OCI-LY3 (cell line): ENCODE measurements at regions not wholly inside any gene's neighbourhood (a gene's known extent, or its start where the extent isn't known, plus 50 kb on each side); places are given as distances from the start of the nearest gene placed in this dataset.

Source experiments
- H2AFZ ChIP-seq: fragments of 200-600, 300-600 bp; shearing (Covaris generic); 2 replicates; pipeline ENCODE4 v1.6.0; 2014; ENCODE audit warnings: antibody characterized with exemption, low read depth, low read length
- H3K27ac ChIP-seq: fragments of 200-600, 300-600 bp; sonication (generic); 2 replicates; pipeline ENCODE4 v1.5.1; 2014; ENCODE audit warnings: mild to moderate bottlenecking, low read length, moderate library complexity, mixed read lengths
- H3K27me3 ChIP-seq: fragments of 200-600, 300-600 bp; sonication (generic); 2 replicates; pipeline ENCODE4 v1.6.1; 2014; ENCODE audit warnings: low read depth, low read length, mixed read lengths
- H3K36me3 ChIP-seq: fragments of 200-600, 300-600 bp; sonication (generic); replicated peaks from 2 replicates; pipeline ENCODE3; 2014; ENCODE audit warnings: low read depth, low read length, mixed read lengths
- H3K4me1 ChIP-seq: fragments of 300-600, 200-600 bp; sonication (generic); 2 replicates; pipeline ENCODE4 v1.6.1; 2014; ENCODE audit warnings: low read length, mixed read lengths
- H3K4me2 ChIP-seq: fragments of 200-600, 300-600 bp; sonication (generic); 2 replicates; pipeline ENCODE4 v1.6.1; 2014; ENCODE audit warnings: low read length, mixed read lengths
- H3K4me3 ChIP-seq: fragments of 300-600, 200-600 bp; sonication (generic); 2 replicates; pipeline ENCODE4 v1.5.1; 2014; ENCODE audit warnings: antibody characterized with exemption, mild to moderate bottlenecking, low read length, moderate library complexity
- H3K79me2 ChIP-seq: fragments of 300-600, 200-600 bp; shearing (Covaris generic); 2 replicates; pipeline ENCODE4 v1.6.1; 2014; ENCODE audit warnings: mild to moderate bottlenecking, low read length, mixed read lengths
- H3K9ac ChIP-seq: fragments of 300-600, 200-600 bp; shearing (Covaris generic); 2 replicates; pipeline ENCODE4 v1.6.0; 2014; ENCODE audit warnings: mild to moderate bottlenecking, low read length, moderate library complexity
- H3K9me3 ChIP-seq: fragments of 200-600, 300-600 bp; shearing (Covaris generic); 2 replicates; pipeline ENCODE4 v1.6.1; 2014; ENCODE audit warnings: low read length, mixed read lengths; ENCODE audit not compliant: insufficient read depth
- H4K20me1 ChIP-seq: fragments of 200-600, 300-600 bp; sonication (generic); 2 replicates; pipeline ENCODE4 v1.6.1; 2016; ENCODE audit warnings: low read length, mixed read lengths; ENCODE audit not compliant: insufficient read depth
- EZH2phosphoT487 ChIP-seq: fragments of 200-600 bp; shearing (Covaris generic); IDR thresholded peaks from 2 replicates; pipeline ENCODE4 v1.6.1; 2018; ENCODE audit warnings: antibody characterized with exemption, mixed run types, low read depth
- TF ChIP-seq, protein P1 (sequence below): fragments of 200-600, 300-600 bp; sonication (generic); IDR thresholded peaks from 2 replicates; pipeline ENCODE4 v1.5.1; 2014; ENCODE audit warnings: antibody characterized with exemption, low read length, low read depth

DNA sequence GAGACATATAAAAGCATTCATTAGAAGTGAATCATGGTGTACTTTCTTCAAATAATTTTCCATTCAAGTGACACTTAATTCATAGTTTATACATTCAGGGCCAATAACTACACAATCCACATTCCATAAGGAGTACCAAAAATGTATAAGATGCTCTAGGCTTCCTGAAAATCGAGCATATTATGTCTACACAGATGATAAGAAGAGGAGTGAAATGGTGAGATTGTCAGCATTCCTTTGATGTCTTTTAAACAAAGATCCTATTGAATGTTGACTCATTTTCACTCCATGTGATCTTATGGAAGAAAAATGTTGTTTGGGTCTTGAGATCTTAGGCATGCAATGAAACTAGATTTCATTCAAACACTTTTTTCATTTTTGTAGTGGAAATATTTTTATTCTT, 843.2 kb downstream of the KCNA4 start:
- Histone ChIP-seq H3K9me3 (no peaks in the 10 kb centered on the region), H3K36me3 (no peaks in the 10 kb centered on the region), H2AFZ (no peak overlapping the region), H3K4me1 (no peaks in the 10 kb centered on the region), H3K27me3 (no peaks in the 10 kb centered on the region), H3K4me3 (no peak overlapping the region), H3K27ac (no peak overlapping the region), H3K9ac (no peak overlapping the region), H4K20me1 (no peaks in the 10 kb centered on the region), H3K79me2 (no peaks in the 10 kb centered on the region), H3K4me2 (no peak overlapping the region)
- TF ChIP-seq, protein P1, sequence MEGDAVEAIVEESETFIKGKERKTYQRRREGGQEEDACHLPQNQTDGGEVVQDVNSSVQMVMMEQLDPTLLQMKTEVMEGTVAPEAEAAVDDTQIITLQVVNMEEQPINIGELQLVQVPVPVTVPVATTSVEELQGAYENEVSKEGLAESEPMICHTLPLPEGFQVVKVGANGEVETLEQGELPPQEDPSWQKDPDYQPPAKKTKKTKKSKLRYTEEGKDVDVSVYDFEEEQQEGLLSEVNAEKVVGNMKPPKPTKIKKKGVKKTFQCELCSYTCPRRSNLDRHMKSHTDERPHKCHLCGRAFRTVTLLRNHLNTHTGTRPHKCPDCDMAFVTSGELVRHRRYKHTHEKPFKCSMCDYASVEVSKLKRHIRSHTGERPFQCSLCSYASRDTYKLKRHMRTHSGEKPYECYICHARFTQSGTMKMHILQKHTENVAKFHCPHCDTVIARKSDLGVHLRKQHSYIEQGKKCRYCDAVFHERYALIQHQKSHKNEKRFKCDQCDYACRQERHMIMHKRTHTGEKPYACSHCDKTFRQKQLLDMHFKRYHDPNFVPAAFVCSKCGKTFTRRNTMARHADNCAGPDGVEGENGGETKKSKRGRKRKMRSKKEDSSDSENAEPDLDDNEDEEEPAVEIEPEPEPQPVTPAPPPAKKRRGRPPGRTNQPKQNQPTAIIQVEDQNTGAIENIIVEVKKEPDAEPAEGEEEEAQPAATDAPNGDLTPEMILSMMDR = no peak
- no peak for TF ChIP-seq EZH2phosphoT487

- H3K9ac ChIP-seq = no peak overlapping the region
These were observed 845.4 kb downstream of the KCNA4 start for GRCh38 chr11:29171360-29171950.

DNA sequence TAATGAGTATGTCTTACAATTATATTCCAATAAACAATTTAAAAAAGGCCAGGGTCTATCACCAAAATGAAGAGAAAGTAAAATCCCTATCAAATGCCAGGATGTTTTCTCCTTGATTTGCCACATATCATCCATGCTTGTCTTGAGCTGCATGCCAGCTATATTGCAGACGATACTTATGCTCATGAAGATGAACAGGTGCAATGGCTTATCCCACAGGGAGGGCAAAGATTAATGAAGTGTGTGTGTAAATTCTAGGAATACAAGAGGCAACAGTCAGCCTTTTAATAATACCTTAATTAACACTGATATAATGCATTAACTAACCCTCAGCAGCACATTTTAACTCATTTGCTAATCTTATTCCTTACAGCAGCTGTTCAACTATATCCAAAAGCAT, 850.5 kb downstream of the KCNA4 start:
- no peaks in the 10 kb centered on the region for H3K4me1 ChIP-seq
- H3K9ac ChIP-seq = no peak overlapping the region
- no peaks in the 10 kb centered on the region for H3K27me3 ChIP-seq
- H3K4me3 ChIP-seq = no peak overlapping the region
- no peaks in the 10 kb centered on the region for H3K36me3 ChIP-seq
- H2AFZ ChIP-seq = no peak overlapping the region
- H3K9me3 ChIP-seq = no peaks in the 10 kb centered on the region
- H3K4me2 ChIP-seq = no peak overlapping the region
- no peaks in the 10 kb centered on the region for H3K79me2 ChIP-seq
- TF ChIP-seq EZH2phosphoT487 = no peak
- TF ChIP-seq, protein P1 = no peak
- H3K27ac ChIP-seq = no peak overlapping the region
- no peaks in the 10 kb centered on the region for H4K20me1 ChIP-seq

More at GRCh38 chr11:29171360-29171950, 845.4 kb downstream of the KCNA4 start:
- no peak overlapping the region for H3K4me2 ChIP-seq
- no peaks in the 10 kb centered on the region for H3K9me3 ChIP-seq
- H3K27me3 ChIP-seq = no peaks in the 10 kb centered on the region
- TF ChIP-seq, protein P1 = no peak
- no peak for TF ChIP-seq EZH2phosphoT487
- no peaks in the 10 kb centered on the region for H3K79me2 ChIP-seq
- H3K27ac ChIP-seq = no peak overlapping the region
- no peaks in the 10 kb centered on the region for H3K4me1 ChIP-seq
- H4K20me1 ChIP-seq = no peaks in the 10 kb centered on the region
- no peaks in the 10 kb centered on the region for H3K36me3 ChIP-seq
- no peak overlapping the region for H2AFZ ChIP-seq
- H3K4me3 ChIP-seq = no peak overlapping the region

- Histone ChIP-seq H3K9me3 (no peaks in the 10 kb centered on the region), H3K27ac (no peak overlapping the region), H3K4me2 (no peak overlapping the region), H3K36me3 (no peaks in the 10 kb centered on the region), H3K4me1 (no peaks in the 10 kb centered on the region), H3K79me2 (no peaks in the 10 kb centered on the region), H3K9ac (no peak overlapping the region), H2AFZ (no peak overlapping the region), H3K27me3 (no peaks in the 10 kb centered on the region), H4K20me1 (no peaks in the 10 kb centered on the region), H3K4me3 (no peak overlapping the region)
- TF ChIP-seq EZH2phosphoT487 = no peak
- TF ChIP-seq, protein P1 = no peak
These were observed 853.6 kb downstream of the KCNA4 start for GRCh38 chr11:29163231-29163630.
